Suppressor macrophage treated with lipopolysaccharide for 4 hours (primary cell): ENCODE measurements at regions not wholly inside any gene's neighbourhood (a gene's known extent, or its start where the extent isn't known, plus 50 kb on each side); places are given as distances from the start of the nearest gene placed in this dataset.

ENCODE experiments used
- DNase-seq: peaks from one replicate; pipeline ENCODE4 v3.0.0-alpha.2; 2020

- DNase-seq, result no peak
Measured at GRCh38 chr5:9903801-9904200, 273.6 kb upstream of the TAS2R1 start.

- no peak for DNase-seq
Measured at GRCh38 chr5:9898319-9898718, 268.2 kb upstream of the TAS2R1 start.

- DNase-seq, result no peak
Measured at GRCh38 chr5:9895302-9895645, 265.1 kb upstream of the TAS2R1 start.

GRCh38 chr5:9894571-9895301 lies 264.6 kb upstream of the TAS2R1 start:
- no peak for DNase-seq

GRCh38 chr5:9892696-9893095 lies 262.5 kb upstream of the TAS2R1 start:
- DNase-seq, result no peak

GRCh38 chr5:9889511-9889910 lies 259.4 kb upstream of the TAS2R1 start:
- no peak for DNase-seq

- DNase-seq, result no peak
Measured at GRCh38 chr5:9888501-9888901, 258.4 kb upstream of the TAS2R1 start.

GRCh38 chr5:9885164-9885563 lies 255.0 kb upstream of the TAS2R1 start:
- no peak for DNase-seq

- DNase-seq, result no peak
Measured at GRCh38 chr5:9878206-9878605, 248.1 kb upstream of the TAS2R1 start.

GRCh38 chr5:9877488-9877887 lies 247.3 kb upstream of the TAS2R1 start:
- no peak for DNase-seq

- no peak for DNase-seq
Measured at GRCh38 chr5:9876451-9876850, 246.3 kb upstream of the TAS2R1 start.

GRCh38 chr5:9869616-9870288 lies 239.6 kb upstream of the TAS2R1 start:
- DNase-seq, result no peak

- no peak for DNase-seq
Measured at GRCh38 chr5:9865574-9865973, 235.4 kb upstream of the TAS2R1 start.

GRCh38 chr5:9864791-9865190 lies 234.6 kb upstream of the TAS2R1 start:
- DNase-seq, result no peak

GRCh38 chr5:9863486-9863885 lies 233.3 kb upstream of the TAS2R1 start:
- DNase-seq, result no peak

GRCh38 chr5:9861666-9862256 lies 231.6 kb upstream of the TAS2R1 start:
- no peak for DNase-seq

- DNase-seq, result no peak
Measured at GRCh38 chr5:9859808-9860207, 229.7 kb upstream of the TAS2R1 start.

GRCh38 chr5:9858043-9858442 lies 227.9 kb upstream of the TAS2R1 start:
- no peak for DNase-seq

- DNase-seq, result no peak
Measured at GRCh38 chr5:9853309-9853708, 223.2 kb upstream of the TAS2R1 start.

- DNase-seq, result no peak
Measured at GRCh38 chr5:9852671-9853070, 222.5 kb upstream of the TAS2R1 start.

- no peak for DNase-seq
Measured at GRCh38 chr5:9851458-9851857, 221.3 kb upstream of the TAS2R1 start.

- DNase-seq, result no peak
Measured at GRCh38 chr5:9850456-9850855, 220.3 kb upstream of the TAS2R1 start.

GRCh38 chr5:9847631-9848030 lies 217.5 kb upstream of the TAS2R1 start:
- no peak for DNase-seq

GRCh38 chr5:9845185-9845584 lies 215.0 kb upstream of the TAS2R1 start:
- no peak for DNase-seq
